RWPE2 (cell line): ENCODE measurements at regions not wholly inside any gene's neighbourhood (a gene's known extent, or its start where the extent isn't known, plus 50 kb on each side); places are given as distances from the start of the nearest gene placed in this dataset.
"Not testable (repeated sequence)": the region's sequence is repeated elsewhere in the genome, so short reads cannot be mapped to it uniquely, and the experiment has no call there.

Source experiments
- ATAC-seq: fragments of 200-7000 bp; cut with Tn5 transposase; 3 replicates; pipeline ENCODE4 v1.9.1; 2021; ENCODE audit warnings: low read depth
- DNase-seq: peaks from one replicate; pipeline ENCODE4 v3.0.0-alpha.2; 2020; ENCODE audit warnings: low spot score
- H3K27ac ChIP-seq: fragments of 450-650 bp; 2 replicates; pipeline ENCODE4 v1.5.1; 2017; ENCODE audit warnings: mild to moderate bottlenecking; ENCODE audit not compliant: poor library complexity, severe bottlenecking
- H3K27me3 ChIP-seq: fragments of 250-450 bp; sonication (Bioruptor Pico); 2 replicates; pipeline ENCODE4 v1.5.1; 2021; ENCODE audit warnings: mild to moderate bottlenecking, moderate library complexity; ENCODE audit not compliant: insufficient read depth, poor library complexity, severe bottlenecking
- H3K36me3 ChIP-seq: fragments of 250-450 bp; sonication (Bioruptor Pico); 2 replicates; pipeline ENCODE4 v1.5.1; 2020; ENCODE audit warnings: low read depth, mild to moderate bottlenecking, moderate library complexity
- H3K4me1 ChIP-seq: fragments of 250-450 bp; sonication (Bioruptor Pico); 2 replicates; pipeline ENCODE4 v1.5.1; 2021; ENCODE audit warnings: mild to moderate bottlenecking, moderate library complexity; ENCODE audit not compliant: insufficient read depth, poor library complexity, severe bottlenecking
- H3K4me3 ChIP-seq: fragments of 250-450 bp; sonication (Bioruptor Pico); 2 replicates; pipeline ENCODE4 v1.5.1; 2021; ENCODE audit warnings: mild to moderate bottlenecking, moderate library complexity; ENCODE audit not compliant: severe bottlenecking
- H3K9me3 ChIP-seq: fragments of 250-450 bp; sonication (Bioruptor Pico); 2 replicates; pipeline ENCODE4 v1.5.1; 2021; ENCODE audit warnings: mild to moderate bottlenecking, moderate library complexity; ENCODE audit not compliant: severe bottlenecking
- CTCF ChIP-seq: fragments of 450-650 bp; IDR thresholded peaks from one replicate; pipeline ENCODE4 v1.5.1; 2017; ENCODE audit warnings: mild to moderate bottlenecking, moderate library complexity; ENCODE audit not compliant: poor library complexity, severe bottlenecking

- H3K4me1 ChIP-seq, result peaks cover 7% of the 10 kb centered on the region
- no peaks in the 10 kb centered on the region for H3K27me3 ChIP-seq
- TF ChIP-seq CTCF, result no peak
- no peak overlapping the region for H3K4me3 ChIP-seq
- no peaks in the 10 kb centered on the region for H3K9me3 ChIP-seq
- ATAC-seq (no peak), DNase-seq (no peak)
- H3K27ac ChIP-seq, result no peak overlapping the region
- no peaks in the 10 kb centered on the region for H3K36me3 ChIP-seq
Observed at GRCh38 chr11:37973941-37974340, 1375.9 kb upstream of the RAG2 start.

GRCh38 chr11:37972691-37973090 is 1374.7 kb upstream of the RAG2 start:
- ATAC-seq (no peak), DNase-seq (no peak)
- no peak overlapping the region for H3K27ac ChIP-seq
- no peaks in the 10 kb centered on the region for H3K27me3 ChIP-seq
- H3K9me3 ChIP-seq, result no peaks in the 10 kb centered on the region
- no peak for TF ChIP-seq CTCF
- peaks cover 7% of the 10 kb centered on the region for H3K4me1 ChIP-seq
- H3K36me3 ChIP-seq, result no peaks in the 10 kb centered on the region
- no peak overlapping the region for H3K4me3 ChIP-seq

GRCh38 chr11:37969336-37969735 is 1371.3 kb upstream of the RAG2 start:
- not testable (repeated sequence) for DNase-seq

GRCh38 chr11:37968148-37968547 is 1370.1 kb upstream of the RAG2 start:
- TF ChIP-seq CTCF, result no peak
- no peak for DNase-seq

More at GRCh38 chr11:37969336-37969735, 1371.3 kb upstream of the RAG2 start:
- ATAC-seq, H3K4me3 ChIP-seq, H3K27me3 ChIP-seq, H3K4me1 ChIP-seq, H3K27ac ChIP-seq, H3K9me3 ChIP-seq, H3K36me3 ChIP-seq: not testable (repeated sequence)

GRCh38 chr11:37967635-37968034 is 1369.6 kb upstream of the RAG2 start:
- DNase-seq (no peak), ATAC-seq (no peak)
- no peak overlapping the region for H3K27ac ChIP-seq
- H3K27me3 ChIP-seq, result no peaks in the 10 kb centered on the region
- H3K9me3 ChIP-seq, result no peaks in the 10 kb centered on the region
- H3K4me3 ChIP-seq, result no peak overlapping the region
- peaks cover 3% of the 10 kb centered on the region for H3K4me1 ChIP-seq
- H3K36me3 ChIP-seq, result no peaks in the 10 kb centered on the region
- TF ChIP-seq CTCF, result no peak

More at GRCh38 chr11:37968148-37968547, 1370.1 kb upstream of the RAG2 start:
- H3K36me3 ChIP-seq, result no peaks in the 10 kb centered on the region
- no peak for ATAC-seq
- no peak overlapping the region for H3K27ac ChIP-seq
- H3K4me3 ChIP-seq, result no peak overlapping the region
- H3K27me3 ChIP-seq, result no peaks in the 10 kb centered on the region
- H3K4me1 ChIP-seq, result peaks cover 7% of the 10 kb centered on the region
- no peaks in the 10 kb centered on the region for H3K9me3 ChIP-seq
